ENCODE measurements at regions not wholly inside any gene's neighbourhood (a gene's known extent, or its start where the extent isn't known, plus 50 kb on each side); places are given as distances from the start of the nearest gene placed in this dataset.
A peak's percentile ranks its signal among the peaks of the same experiment; 100 is the strongest.
"Not testable (repeated sequence)": the region's sequence is repeated elsewhere in the genome, so short reads cannot be mapped to it uniquely, and the experiment has no call there.

DNA sequence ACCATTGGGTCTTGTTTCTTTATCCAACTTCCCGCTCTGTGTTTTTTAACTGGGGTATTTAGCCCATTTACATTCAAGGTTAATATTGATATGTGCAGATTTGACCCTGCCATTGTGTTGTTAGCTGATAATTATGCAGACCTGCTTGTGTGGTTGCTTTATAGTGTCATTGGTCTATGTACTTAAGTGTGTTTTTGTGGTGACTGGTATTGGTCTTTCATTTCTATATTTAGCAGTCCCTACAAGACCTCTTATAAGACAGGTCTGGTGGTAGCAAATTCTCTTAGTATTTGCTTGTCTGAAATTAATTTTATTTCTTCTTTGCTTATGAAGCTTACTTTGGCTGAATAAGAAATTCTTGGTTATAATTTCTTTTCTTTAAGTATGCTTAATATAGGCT is 698.1 kb downstream of the DTWD2 start:
- DNase-seq = no peak

DNA sequence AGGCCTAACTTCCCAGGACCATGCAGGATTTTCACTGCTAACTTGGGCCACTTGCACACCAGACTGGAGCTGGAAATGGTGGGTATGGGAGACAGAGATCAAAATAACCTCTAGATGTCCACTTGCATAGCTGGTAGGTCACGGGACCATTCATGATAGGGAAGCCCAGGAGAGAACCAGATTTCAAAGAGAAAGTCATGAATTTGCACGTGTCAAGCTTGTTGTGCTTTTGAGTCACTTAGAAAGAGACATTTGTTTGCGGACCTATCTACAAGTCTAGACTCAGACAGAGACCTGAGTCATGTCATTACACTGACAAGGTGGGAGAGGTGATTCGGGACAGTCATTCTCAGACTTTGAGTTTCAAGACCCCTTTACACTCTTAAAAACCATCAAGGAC is 704.1 kb downstream of the DTWD2 start:
- DNase-seq = not testable (repeated sequence)

DNA sequence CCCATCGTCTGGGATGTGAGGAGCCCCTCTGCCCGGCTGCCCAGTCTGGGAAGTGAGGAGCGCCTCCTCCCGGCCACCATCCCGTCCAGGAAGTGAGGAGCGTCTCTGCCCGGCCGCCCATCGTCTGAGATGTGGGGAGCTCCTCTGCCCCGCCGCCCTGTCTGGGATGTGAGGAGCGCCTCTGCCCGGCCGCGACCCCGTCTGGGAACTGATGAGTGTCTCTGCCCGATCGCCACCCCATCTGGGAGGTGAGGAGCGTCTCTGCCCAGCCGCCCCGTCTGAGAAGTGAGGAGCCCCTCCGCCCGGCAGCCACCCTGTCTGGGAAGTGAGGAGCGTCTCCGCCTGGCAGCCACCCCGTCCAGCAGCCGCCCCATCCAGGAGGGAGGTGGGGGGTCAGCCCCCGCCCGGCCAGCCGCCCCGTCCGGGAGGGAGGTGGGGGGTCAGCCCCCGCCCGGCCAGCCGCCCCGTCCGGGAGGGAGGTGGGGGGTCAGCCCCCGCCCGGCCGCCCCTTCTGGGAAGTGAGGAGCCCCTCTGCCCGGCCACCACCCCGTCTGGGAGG is 705.8 kb downstream of the DTWD2 start:
- not testable (repeated sequence) for DNase-seq

DNA sequence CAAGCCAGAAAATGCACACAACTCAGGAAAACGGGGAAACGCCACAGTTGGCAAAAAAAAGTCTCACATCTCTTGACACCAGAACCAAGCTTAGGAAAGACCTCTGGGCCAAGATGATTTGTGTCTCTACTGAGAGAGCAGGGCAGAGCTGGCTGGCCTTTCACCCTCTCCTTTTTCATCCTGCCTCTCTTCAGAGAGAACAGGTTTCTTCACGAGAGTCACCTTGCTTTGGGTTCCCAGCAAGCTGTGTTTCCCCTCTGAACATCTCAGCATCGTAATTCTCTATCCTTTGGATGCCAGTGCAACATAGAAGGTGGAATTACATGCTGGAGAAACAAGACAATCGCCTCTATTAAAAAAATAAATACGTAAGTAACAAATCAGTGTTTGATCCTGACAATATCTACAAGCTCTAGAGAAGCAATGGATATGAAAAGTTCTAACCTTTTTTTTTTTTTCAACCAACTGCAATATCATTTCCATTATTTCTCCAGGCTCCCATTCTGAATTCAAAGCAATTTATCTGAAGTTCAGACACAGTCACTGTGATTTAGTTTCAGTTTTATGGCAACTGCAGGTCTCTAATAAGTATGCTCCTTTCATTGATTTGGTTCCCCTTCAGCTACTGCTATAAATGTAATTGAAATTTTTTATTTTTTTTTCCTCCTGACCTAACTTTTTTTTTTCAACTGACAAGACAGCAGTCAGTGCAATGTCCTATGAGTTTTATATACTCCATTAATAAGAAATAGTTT is 708.6 kb downstream of the DTWD2 start:
- DNase-seq = no peak

DNA sequence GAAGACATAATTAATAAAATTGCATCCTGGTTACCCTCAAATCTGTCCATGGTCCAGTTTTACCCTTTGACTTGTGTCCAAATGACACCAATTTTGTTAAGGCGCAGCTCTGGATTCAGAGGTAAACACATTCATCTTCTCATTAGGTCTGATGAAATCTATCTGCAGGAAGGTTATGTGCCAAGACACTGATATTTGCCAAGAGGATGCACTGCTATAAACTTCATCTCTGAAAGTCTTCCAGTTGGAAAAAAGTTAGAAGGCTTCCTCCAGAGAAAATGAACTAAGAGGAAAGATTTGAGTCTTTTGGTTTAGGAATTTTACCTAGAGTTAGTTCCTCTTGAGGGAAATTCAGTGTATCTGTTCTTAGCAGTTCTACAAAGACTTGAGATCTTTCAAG is 717.8 kb downstream of the DTWD2 start:
- peak in 2 of 3 donors; percentile 45 to 69 for DNase-seq

DNA sequence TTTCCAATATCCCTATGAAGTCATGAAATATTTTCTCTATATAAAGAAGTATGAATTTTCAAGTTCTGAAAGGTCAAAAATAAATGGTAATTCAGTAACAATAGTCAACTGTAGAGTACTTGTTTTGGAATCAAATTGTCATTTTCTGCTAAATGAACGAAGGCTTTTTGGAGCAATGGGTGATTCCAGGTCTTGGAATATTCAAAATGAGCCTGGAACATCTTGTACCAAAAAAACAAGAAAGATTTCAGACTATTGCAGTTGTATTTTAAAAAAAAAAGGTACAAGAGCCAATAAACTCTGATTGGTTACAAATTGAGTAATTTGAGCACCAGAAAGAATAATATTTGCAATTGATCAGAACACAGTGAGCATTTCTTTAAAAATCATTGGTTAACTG is 730.1 kb downstream of the DTWD2 start:
- DNase-seq = no peak

DNA sequence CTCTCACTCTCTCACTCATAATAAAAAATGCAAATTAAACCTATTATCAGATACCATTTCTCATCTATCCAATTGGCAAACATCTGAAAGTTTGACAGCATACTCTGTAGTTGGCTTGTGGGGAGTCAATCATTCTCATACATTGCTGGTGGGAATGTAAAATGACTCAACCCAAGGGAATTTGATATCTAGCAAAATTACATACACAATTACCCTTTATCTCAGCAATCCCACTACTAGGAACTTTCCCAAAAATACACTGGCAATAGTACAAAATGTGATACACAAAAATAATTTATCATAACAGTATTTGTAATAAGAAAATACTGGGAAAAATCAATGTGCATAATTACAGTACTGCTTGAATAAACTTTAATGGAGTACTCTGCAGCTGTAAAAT is 731.3 kb downstream of the DTWD2 start:
- peak in 1 of 3 donors; percentile 34 for DNase-seq

DNA sequence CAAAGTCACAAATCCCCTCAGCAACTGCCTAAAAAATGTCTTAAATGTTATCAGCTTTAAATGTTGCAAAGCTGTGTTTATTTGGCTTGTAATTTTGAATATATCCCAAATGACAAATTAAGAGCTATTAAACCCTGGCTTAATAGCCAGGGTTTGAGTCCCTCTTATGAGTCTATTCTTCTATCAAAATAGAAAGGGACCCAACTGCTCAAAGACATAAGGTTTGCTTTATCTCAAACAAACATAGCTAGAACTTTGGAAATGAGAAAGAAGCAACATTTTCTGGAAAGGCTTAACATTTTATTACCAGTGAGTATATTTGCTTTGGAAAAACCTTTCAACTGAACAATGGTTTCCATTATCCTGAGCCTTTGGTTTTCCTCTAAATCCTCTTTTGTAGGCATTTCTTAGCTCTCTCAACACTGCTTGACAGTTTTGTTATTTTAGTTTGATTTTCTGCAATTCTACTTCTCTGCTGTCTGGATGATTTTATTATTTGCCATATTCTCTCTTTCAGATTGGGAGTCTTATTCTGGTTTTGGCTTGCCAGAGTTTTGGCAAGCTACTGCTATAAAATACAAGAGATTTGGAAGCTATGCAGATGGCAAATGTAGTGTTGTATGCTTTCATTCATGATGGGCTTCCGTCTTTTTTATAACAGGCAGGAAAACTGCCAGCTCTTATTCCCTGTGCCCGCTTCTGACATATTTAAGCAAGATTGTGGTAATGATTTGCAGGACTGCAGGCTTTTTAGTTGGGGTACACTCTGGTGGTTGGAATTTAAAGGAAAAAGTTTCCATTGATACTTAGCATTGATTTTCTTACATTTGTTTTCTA is 734.9 kb downstream of the DTWD2 start:
- DNase-seq = peak in 1 of 3 donors; percentile 50

DNA sequence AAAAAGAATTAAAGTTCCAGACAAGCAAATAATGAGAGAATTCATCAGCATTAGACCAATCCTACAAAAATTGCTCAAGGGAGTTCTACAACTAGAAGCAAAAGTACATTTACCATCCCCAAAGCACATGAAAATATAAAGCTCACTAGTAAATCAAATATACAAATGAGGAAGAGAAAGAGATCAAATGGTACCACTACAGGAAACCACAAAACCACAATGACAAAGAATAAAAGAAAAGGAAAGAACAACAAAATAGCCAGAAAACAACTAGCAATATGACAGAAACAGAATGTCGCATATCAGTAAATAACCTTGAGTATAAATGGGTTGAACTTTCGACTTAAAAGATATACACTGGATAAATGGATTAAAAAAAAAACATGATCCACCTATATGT is 739.0 kb downstream of the DTWD2 start:
- DNase-seq = no peak

DNA sequence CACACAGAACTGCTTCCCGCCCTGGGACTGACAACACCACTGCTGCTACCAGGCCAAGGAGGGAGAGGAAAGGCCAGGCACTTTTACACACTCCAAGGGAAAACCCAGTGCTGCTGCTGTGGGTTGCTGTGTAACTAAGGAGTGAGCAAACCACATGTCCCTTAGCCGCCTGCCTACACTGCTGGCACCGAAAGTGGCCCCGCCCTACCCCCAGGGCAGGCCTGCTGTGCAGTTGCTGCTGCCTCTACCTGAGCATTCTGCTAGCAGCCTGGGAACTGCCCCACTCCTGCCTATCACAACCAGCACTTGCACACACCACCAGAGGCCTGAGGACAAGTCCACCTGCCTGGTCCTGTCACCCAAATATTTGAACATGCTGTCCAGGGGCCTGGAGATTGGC is 740.9 kb downstream of the DTWD2 start:
- no peak for DNase-seq

DNA sequence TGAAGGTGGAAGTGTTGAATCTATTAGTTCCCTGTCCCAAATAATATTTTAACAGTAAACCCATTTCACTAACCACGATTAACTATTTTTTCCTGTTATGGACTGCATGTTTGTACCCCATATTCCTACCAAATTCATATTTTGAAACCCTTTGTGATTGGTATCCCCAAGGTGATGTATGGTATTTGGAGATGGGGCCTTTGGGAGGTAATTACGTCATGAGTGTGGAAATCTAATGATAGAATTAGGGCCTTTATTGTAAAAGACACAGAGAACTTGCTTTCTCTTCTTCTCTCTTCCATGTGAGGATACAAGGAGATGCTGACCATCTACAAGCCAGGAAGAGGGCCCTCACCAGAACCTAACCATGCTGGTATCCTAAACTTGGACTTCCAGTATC is 744.7 kb downstream of the DTWD2 start:
- DNase-seq = no peak

DNA sequence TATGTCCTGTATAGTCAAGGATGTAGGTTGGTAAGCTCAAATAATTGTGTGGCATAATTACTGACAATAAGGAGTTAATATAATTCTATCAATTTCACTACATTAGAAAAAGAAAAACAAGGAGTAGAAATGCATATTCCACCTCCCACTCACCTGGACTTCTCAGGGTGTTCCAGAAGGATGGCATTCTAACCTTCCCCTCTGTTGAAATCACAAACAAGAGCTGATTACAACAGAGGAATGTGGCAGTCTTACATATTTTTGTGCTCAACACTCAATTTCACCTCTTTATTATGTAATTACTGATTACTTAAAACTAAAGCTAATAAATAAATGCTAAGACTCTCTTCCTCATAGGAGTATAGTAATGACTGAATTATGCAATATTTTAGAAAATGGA is 745.3 kb downstream of the DTWD2 start:
- DNase-seq = no peak

DNA sequence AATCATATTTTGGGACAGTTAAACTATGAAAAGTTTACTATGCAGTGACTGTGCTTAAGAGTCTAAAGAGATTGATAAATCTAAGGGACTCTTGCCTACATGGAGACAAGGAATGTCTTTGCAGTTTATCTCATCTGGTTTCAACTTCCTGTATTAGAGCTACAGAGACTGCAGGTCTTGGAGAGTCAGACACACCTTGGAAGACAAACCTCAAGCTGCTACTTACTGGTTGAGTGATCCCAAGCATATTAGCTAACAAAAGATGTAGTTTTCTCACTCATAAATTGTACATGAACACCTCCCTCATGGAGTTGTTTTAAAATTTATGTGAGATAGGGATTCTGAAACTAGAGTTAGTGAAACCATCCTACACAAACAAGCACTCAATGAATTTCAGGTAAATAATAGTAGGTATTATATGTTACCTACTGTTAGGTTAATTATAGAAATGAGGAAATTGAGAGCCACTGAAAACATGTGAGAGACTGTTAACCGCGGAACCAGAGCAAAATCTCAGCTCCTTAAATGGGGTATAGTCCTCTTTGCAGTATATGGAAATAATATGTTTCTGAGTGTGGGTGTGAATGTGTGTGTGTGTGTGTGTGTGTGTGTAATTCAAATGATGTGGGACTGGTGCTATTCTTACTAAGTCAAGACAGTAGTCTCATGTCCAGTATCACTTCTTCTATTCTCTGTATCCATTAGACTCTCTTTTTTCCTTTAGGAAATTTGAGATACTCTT is 752.1 kb downstream of the DTWD2 start:
- DNase-seq = no peak

DNA sequence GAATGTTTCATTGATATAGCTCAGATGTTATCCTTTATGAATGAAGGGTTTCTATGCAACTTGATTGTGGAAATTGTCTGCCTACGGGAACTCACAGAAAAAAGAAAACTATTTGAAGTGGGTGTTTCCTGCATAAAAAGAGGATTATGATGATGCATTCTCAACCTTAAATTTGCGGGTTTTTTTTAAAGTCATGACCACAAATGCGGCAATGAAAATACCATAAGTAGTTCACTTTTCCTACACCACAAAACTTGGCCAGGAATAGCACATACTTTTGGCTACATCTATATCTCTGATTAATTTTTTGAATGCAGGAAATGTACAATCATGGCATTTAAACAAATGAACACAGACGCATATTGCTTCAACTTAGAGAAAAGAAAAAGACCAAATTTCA is 754.7 kb downstream of the DTWD2 start:
- peak in 1 of 3 donors; percentile 64 for DNase-seq

DNA sequence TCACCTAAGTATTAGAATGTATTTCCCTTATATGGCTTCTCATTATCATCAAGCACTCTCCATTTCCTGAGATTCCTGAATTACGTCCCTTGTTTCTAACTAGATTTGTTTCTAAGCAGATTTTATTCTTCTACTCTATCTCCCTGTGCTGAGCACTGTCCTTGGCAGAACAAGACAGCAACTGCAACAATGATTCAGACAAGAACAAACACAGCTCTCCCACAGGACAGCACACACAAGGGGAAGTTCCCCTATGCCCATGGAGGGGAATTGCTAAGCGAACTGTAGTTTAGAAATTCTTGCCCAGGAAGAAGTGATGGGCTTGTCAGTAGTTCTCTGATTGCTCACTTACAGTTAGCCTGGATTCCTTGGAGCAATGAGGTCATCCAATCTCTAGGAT is 759.9 kb downstream of the DTWD2 start:
- DNase-seq = peak in 1 of 3 donors; percentile 15

DNA sequence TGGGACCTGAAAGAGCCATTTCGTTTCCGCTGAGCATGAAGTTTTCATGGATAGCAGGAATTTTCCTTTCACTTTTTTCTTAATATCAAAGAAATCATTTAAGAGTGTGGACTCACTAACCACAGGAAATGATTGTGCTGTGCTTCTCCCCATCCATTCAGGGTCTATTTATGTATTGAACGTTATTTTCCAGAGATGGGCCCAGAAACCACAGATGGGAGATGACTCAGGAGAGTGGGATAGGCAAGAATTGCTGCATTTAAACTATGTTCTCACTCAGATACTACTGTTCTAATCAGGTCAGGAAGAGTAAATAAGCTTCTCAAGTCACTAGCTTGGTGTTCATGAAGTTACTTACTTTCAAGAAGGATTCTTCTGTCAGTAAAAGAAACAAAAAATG is 763.8 kb downstream of the DTWD2 start:
- DNase-seq = peak in 1 of 3 donors; percentile 72

DNA sequence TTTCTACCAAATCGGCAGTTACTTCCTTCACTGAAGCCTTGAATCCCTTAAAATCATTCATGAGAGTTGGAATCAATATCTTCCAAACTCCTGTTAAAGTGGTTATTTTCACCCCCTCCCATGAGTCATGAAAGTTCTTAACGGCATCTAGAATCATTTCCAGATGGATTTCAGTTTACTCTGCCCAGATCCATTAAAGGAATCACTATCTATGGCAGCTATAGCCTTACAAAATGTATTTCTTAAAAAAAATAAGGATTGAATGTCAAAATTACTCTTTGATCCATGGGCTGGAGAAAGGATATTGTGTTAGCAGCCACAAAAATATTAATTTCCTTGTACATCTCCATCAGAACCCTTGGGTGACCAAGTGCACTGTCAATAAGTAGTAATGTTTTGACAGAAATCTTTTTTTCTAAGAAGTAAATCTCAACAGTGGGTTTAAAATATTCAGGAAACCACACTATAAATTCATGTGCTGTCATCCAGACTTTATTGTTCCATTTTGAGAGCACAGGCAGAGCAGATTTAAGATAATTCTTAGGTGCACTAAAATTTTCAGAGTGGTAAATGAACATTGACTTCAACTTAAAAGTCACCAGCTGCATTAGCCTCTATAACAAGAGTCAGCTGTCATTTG is 767.7 kb downstream of the DTWD2 start:
- DNase-seq = peak; percentile 16 to 48 (median 38)

DNA sequence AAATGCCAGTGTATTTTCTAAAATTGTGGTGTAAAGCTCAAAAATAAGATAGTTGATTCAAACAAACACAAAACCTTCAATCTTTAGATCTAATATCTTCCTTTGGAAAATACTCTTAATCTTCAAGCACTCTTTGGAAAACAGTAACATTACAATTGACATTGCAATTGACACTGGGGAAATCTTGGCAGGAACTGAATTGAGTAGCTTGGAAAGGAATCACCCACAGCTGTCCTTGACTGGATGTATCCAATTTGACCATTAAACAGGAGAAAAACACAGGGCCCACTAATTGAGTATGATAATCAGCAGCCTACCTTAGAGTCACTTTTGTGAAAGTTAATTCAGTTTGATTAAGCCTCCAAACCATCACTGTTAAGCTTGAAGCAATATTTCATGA is 776.7 kb downstream of the DTWD2 start:
- DNase-seq = peak; percentile 30 to 52 (median 33)

DNA sequence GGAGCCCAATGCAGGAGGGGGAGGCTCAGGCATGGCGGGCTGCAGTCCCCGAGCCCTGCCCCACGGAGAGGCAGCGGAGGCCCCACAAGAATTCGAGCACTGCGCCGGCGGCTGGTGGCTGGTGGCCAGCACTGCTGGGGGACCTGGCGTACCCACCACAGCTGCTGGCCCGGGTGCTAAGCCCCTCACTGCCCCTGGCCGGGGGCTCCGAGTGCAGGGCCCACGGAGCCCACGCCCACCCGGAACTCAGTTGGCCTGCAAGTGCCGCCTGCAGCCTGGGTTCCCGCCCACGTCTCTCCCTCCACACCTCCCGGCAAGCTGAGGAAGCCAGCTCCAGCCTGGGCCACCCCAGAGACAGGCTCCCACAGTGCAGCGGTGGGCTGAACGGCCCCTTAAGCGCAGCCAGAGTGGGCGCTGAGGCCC is 780.3 kb downstream of the DTWD2 start:
- DNase-seq = no peak

DNA sequence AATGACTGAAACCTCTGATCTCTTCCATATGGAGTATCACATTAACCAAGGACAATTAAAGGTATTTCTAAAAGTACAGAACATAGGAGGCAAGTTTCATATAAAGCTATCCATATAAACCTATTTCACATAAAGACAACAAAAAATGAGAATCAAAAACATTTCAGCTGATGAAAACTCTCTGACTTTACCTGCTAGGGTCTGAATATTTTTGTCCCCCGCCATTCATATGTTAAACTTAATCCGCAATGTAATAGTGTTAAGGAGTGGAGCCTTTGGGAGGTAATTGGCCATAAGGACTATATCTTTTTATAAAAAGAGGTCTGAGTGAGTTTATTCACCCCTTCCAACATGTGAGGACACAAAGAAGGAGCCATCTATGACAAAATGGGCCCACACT is 788.5 kb downstream of the DTWD2 start:
- DNase-seq = no peak

DNA sequence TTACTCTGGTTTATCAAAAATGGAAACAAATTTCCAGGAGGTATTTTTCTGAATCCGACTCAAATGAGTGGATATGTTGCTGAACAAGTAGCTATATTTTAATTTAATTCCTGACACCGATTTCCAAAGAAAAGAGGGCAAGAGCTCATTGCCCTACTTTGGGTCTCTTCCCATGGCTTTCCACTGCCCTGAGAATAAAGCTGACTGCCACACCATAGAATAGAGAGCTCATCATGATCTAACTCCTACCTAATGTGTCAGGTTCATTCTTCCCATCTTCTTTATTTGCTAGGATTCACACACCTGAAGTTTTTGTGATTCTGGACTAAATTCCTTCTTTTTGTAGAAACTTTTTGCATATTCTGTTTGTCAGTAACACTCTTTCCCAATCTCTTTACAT is 792.1 kb downstream of the DTWD2 start:
- DNase-seq = no peak

DNA sequence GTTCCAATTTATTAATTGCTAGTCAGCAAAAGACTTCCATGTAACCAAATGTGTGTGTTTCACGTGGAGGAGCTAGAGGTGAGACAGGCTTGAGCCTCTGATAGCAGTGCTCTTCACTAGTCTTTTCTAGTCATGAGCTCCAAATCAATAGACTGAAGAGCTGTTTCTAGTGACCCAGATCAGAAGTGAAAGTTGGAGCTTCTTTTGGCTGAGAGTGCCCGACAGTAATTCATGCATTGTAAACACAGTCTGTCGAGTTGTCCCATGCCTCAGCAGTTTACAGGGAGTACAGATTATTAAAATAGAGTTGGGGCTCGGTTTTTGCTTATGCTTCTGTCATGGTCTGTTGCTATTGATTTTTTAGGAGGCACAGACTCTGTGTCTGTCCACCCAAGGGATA is 793.1 kb downstream of the DTWD2 start:
- DNase-seq = peak in 1 of 3 donors; percentile 48
